SK-N-SH (cell line): ENCODE measurements at regions not wholly inside any gene's neighbourhood (a gene's known extent, or its start where the extent isn't known, plus 50 kb on each side); places are given as distances from the start of the nearest gene placed in this dataset.

Experiments
- CTCF ChIA-PET: fragments of 300-600, 350-600 bp; formaldehyde crosslinking; extraction: SDS; loops from one replicate; lab custom pipeline; 2021; lab: Yijun Ruan, JAX
- POLR2A ChIA-PET: fragments of 350-600 bp; sonication (Branson Sonifier 250); formaldehyde crosslinking; extraction: SDS; loops from one replicate; lab custom pipeline; 2020; ENCODE audit warnings: antibody characterized with exemption, inconsistent platforms; lab: Yijun Ruan, JAX
- DNase-seq: peaks from one replicate; pipeline ENCODE4 v3.0.0; 2012
- H2AFZ ChIP-seq: fragments of 200-600 bp; sonication (generic); 2 replicates; pipeline ENCODE4 v1.8.1; 2016; ENCODE audit warnings: antibody characterized with exemption, mild to moderate bottlenecking, low read depth
- H3F3A ChIP-seq: fragments of 200-600 bp; sonication (generic); replicated peaks from 2 replicates; pipeline ENCODE3; 2016; ENCODE audit warnings: antibody characterized with exemption, mild to moderate bottlenecking; ENCODE audit not compliant: insufficient read depth
- H3K27ac ChIP-seq, 2 experiments: fragments of 200-500 bp in 1 of 2; fragments of 200-600 bp in 1 of 2; sonication (Bioruptor generic) in 1 of 2; sonication (generic), shearing (Covaris generic) in 1 of 2; 2 replicates each; pipeline versions ENCODE4 v1.5.1 to v1.6.1; 2014 to 2016; ENCODE audit warnings: low read depth in 2 of 2, inconsistent platforms in 1 of 2, low read length in 1 of 2, mild to moderate bottlenecking in 1 of 2, mixed read lengths in 1 of 2
- H3K27me3 ChIP-seq: fragments of 200-600 bp; sonication (generic), shearing (Covaris generic); 2 replicates; pipeline ENCODE4 v1.6.1; 2016; ENCODE audit warnings: mixed run types; ENCODE audit not compliant: insufficient read depth
- H3K36me3 ChIP-seq, 2 experiments: fragments of 200-500 bp in 1 of 2; fragments of 200-600 bp in 1 of 2; sonication (Bioruptor generic) in 1 of 2; sonication (generic) in 1 of 2; replicated peaks in 1 of 2; 2 replicates each; pipeline versions ENCODE3 to v1.5.1; 2014 to 2016; ENCODE audit warnings: low read length in 1 of 2, mild to moderate bottlenecking in 1 of 2; ENCODE audit not compliant: insufficient read depth in 2 of 2, control insufficient read depth in 1 of 2
- H3K4me1 ChIP-seq, 2 experiments: fragments of 200-500 bp in 1 of 2; fragments of 200-600 bp in 1 of 2; sonication (Bioruptor generic) in 1 of 2; sonication (generic), shearing (Covaris generic) in 1 of 2; 2 replicates each; pipeline versions ENCODE4 v1.5.1 to v1.6.1; 2014 to 2016; ENCODE audit warnings: low read depth in 1 of 2, low read length in 1 of 2, mixed run types in 1 of 2; ENCODE audit not compliant: insufficient read depth in 2 of 2, control insufficient read depth in 1 of 2
- H3K4me2 ChIP-seq: fragments of 200-600 bp; sonication (generic), shearing (Covaris generic); 2 replicates; pipeline ENCODE4 v1.6.1; 2017; ENCODE audit warnings: mixed run types
- H3K4me3 ChIP-seq, 2 experiments: fragments of 200-500 bp in 1 of 2; fragments of 200-600 bp in 1 of 2; sonication (Bioruptor generic) in 1 of 2; sonication (generic), shearing (Covaris generic) in 1 of 2; 2 replicates each; pipeline versions ENCODE4 v1.5.1 to v1.8.1; 2014 to 2016; ENCODE audit warnings: low read depth in 2 of 2, inconsistent platforms in 1 of 2, low read length in 1 of 2, mild to moderate bottlenecking in 1 of 2, mixed read lengths in 1 of 2, moderate library complexity in 1 of 2
- H3K79me2 ChIP-seq: fragments of 200-600 bp; sonication (generic); 2 replicates; pipeline ENCODE4 v1.8.1; 2017; ENCODE audit warnings: mild to moderate bottlenecking; ENCODE audit not compliant: insufficient read depth
- H3K9ac ChIP-seq: fragments of 200-600 bp; sonication (generic); 2 replicates; pipeline ENCODE4 v1.6.1; 2017; ENCODE audit warnings: mixed run types
- H3K9me2 ChIP-seq: fragments of 200-600 bp; sonication (generic); 2 replicates; pipeline ENCODE4 v1.6.1; 2017; ENCODE audit warnings: mixed run types
- H3K9me3 ChIP-seq: fragments of 200-600 bp; sonication (generic); 2 replicates; pipeline ENCODE4 v1.6.1; 2017; ENCODE audit warnings: mixed run types, mild to moderate bottlenecking, moderate library complexity
- H4K20me1 ChIP-seq: fragments of 200-600 bp; sonication (generic); 2 replicates; pipeline ENCODE4 v1.6.1; 2017; ENCODE audit warnings: mild to moderate bottlenecking, mixed run types; ENCODE audit not compliant: insufficient read depth
- CHD2 ChIP-seq: fragments of 150-350 bp; IDR thresholded peaks from 2 replicates; pipeline ENCODE4 v1.6.1; 2018; ENCODE audit warnings: low read length; ENCODE audit not compliant: partially characterized antibody
- CTCF ChIP-seq: fragments of 200-600 bp; sonication (generic); IDR thresholded peaks from 2 replicates; pipeline ENCODE4 v1.6.1; 2017; ENCODE audit warnings: antibody characterized with exemption, mild to moderate bottlenecking, moderate library complexity
- EP300 ChIP-seq, 2 experiments: IDR thresholded peaks; 2 replicates each; pipeline versions ENCODE4 v1.4.0 to v1.6.1; 2012; ENCODE audit warnings: borderline replicate concordance in 1 of 2, low read depth in 1 of 2, low read length in 1 of 2
- FOXJ3 ChIP-seq: sonication (generic); formaldehyde crosslinking; IDR thresholded peaks from 2 replicates; pipeline ENCODE4 v1.5.1; 2020; ENCODE audit warnings: mild to moderate bottlenecking, missing genetic modification reagents
- GABPA ChIP-seq: IDR thresholded peaks from 2 replicates; pipeline ENCODE4 v1.4.0; 2012; ENCODE audit warnings: low read depth, mild to moderate bottlenecking
- GATA2 ChIP-seq: sonication (generic); formaldehyde crosslinking; IDR thresholded peaks from 2 replicates; pipeline ENCODE4 v1.5.0; 2020; ENCODE audit warnings: mild to moderate bottlenecking, missing genetic modification reagents
- JUND ChIP-seq: IDR thresholded peaks from 2 replicates; pipeline ENCODE4 v1.4.0; 2012
- MAX ChIP-seq: IDR thresholded peaks from 2 replicates; pipeline ENCODE4 v1.4.0; 2012; ENCODE audit warnings: low read depth
- NRF1 ChIP-seq: IDR thresholded peaks from 2 replicates; pipeline ENCODE4 v1.6.1; 2012; ENCODE audit warnings: low read depth, mild to moderate bottlenecking, low read length
- PBX3 ChIP-seq: IDR thresholded peaks from 2 replicates; pipeline ENCODE4; 2012
- POLR2AphosphoS5 ChIP-seq: IDR thresholded peaks from 2 replicates; pipeline ENCODE4 v1.6.1; 2012; ENCODE audit warnings: low read depth, low read length
- RAD21 ChIP-seq: IDR thresholded peaks from 2 replicates; pipeline ENCODE4 v1.6.1; 2012; ENCODE audit warnings: mild to moderate bottlenecking, low read length
- REST ChIP-seq: IDR thresholded peaks from 2 replicates; pipeline ENCODE4 v1.6.1; 2012; ENCODE audit warnings: mild to moderate bottlenecking, low read depth, low read length, moderate library complexity
- RFX5 ChIP-seq: IDR thresholded peaks from 2 replicates; pipeline ENCODE4 v1.6.1; 2012; ENCODE audit warnings: mild to moderate bottlenecking, improper control_type of control experiment, low read length
- SIN3A ChIP-seq: IDR thresholded peaks from 2 replicates; pipeline ENCODE4 v1.6.1; 2012; ENCODE audit warnings: low read depth, mild to moderate bottlenecking, low read length, moderate library complexity, borderline replicate concordance
- SMC3 ChIP-seq: IDR thresholded peaks from 2 replicates; pipeline ENCODE4 v1.6.1; 2012; ENCODE audit warnings: low read depth, low read length, improper control_type of control experiment
- TEAD4 ChIP-seq: IDR thresholded peaks from 2 replicates; pipeline ENCODE4 v1.4.0; 2012; ENCODE audit warnings: mild to moderate bottlenecking, borderline replicate concordance; ENCODE audit not compliant: insufficient read depth
- USF1 ChIP-seq: IDR thresholded peaks from 2 replicates; pipeline ENCODE4 v1.4.0; 2012; ENCODE audit warnings: low read depth, borderline replicate concordance
- YY1 ChIP-seq: IDR thresholded peaks from 2 replicates; pipeline ENCODE4 v1.4.0; 2012; ENCODE audit warnings: low read depth, mild to moderate bottlenecking
- WGBS: methylation state at CpG from one replicate; pipeline ENCODE4 v1.1.6; 2017; ENCODE audit warnings: low lambda C conversion rate; 5-methylcytosine and 5-hydroxymethylcytosine counted together

- no peaks in the 10 kb centered on the region for H3K36me3 ChIP-seq
- H3K9me2 ChIP-seq: no peaks in the 10 kb centered on the region
- no peak overlapping the region for H3K9ac ChIP-seq
- TF ChIP-seq YY1 (no peak), GABPA (no peak), USF1 (no peak), EP300 (IDR thresholded peaks at IDR 0.05; ENCODE audit: borderline replicate concordance in 1 of 2, low read depth in 1 of 2, low read length in 1 of 2) (no peak), FOXJ3 (CRISPR knock-in tag) (no peak), POLR2AphosphoS5 (no peak), SMC3 (no peak), CTCF (no peak), NRF1 (no peak), CHD2 (no peak), MAX (no peak), GATA2 (CRISPR knock-in tag) (no peak), RFX5 (no peak), TEAD4 (no peak), REST (no peak), RAD21 (no peak), SIN3A (no peak), PBX3 (no peak), JUND (no peak)
- peaks cover 0 to 23% of the 10 kb centered on the region in 2 experiments; a peak in 2 of 4 replicates for H3K4me1 ChIP-seq
- no peak overlapping the region for H3K27ac ChIP-seq
- POLR2A ChIA-PET: no interaction called here
- no peaks in the 10 kb centered on the region for H3F3A ChIP-seq
- no peak overlapping the region for H3K4me2 ChIP-seq
- H3K27me3 ChIP-seq: no peaks in the 10 kb centered on the region
- CTCF ChIA-PET: no interaction called here
- no peak overlapping the region for H3K4me3 ChIP-seq
- WGBS: 68% methylated on average over 2 of the region's 2 CpGs
- H4K20me1 ChIP-seq: no peaks in the 10 kb centered on the region
- no peaks in the 10 kb centered on the region for H3K9me3 ChIP-seq
- no peaks in the 10 kb centered on the region for H3K79me2 ChIP-seq
- DNase-seq: no peak
- no peak overlapping the region for H2AFZ ChIP-seq
Observed at GRCh38 chr3:78347176-78347575, 1307.3 kb downstream of the ROBO2 start.
